NCI-H526 treated with DMSO at 0.1 percent for 48 hours (cell line): ENCODE measurements at regions not wholly inside any gene's neighbourhood (a gene's known extent, or its start where the extent isn't known, plus 50 kb on each side); places are given as distances from the start of the nearest gene placed in this dataset.
"Not testable (repeated sequence)": the region's sequence is repeated elsewhere in the genome, so short reads cannot be mapped to it uniquely, and the experiment has no call there.

Source experiments
- DNase-seq: peaks from one replicate; lab custom pipeline; 2025; lab: John Stamatoyannopoulos, UW

DNA sequence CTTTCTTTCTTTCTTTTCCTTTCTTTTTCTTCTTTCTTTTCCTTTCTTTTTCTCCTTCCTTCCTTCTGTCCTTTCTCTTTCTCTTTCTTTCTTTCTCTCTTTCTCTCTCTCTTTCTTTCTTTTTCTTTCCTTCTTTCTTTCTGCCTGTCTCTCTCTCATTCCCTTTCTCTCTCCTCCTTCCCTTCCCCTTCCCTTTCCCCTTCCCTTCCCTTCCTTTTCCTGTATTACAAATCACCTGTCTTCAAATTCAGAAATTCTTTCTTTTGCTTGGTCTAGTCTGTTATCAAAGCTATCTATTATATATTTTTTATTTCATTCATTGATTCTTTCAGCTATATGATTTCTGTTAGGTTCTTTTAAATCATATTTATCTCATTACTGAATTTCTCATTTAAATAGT is 315.2 kb upstream of the NOX3 start:
- DNase-seq = no peak

GRCh38 chr6:155770313-155770712 is 314.7 kb upstream of the NOX3 start:
- DNase-seq = no peak

GRCh38 chr6:155765275-155766194 is 309.9 kb upstream of the NOX3 start:
- no peak for DNase-seq

GRCh38 chr6:155762649-155763048 is 307.0 kb upstream of the NOX3 start:
- no peak for DNase-seq

GRCh38 chr6:155755452-155755851 is 299.8 kb upstream of the NOX3 start:
- DNase-seq = no peak

GRCh38 chr6:155748778-155749177 is 293.1 kb upstream of the NOX3 start:
- DNase-seq = not testable (repeated sequence)

- DNase-seq = no peak
These were observed 291.9 kb upstream of the NOX3 start for GRCh38 chr6:155747491-155747890.

GRCh38 chr6:155740781-155741399 is 285.3 kb upstream of the NOX3 start:
- no peak for DNase-seq

DNA sequence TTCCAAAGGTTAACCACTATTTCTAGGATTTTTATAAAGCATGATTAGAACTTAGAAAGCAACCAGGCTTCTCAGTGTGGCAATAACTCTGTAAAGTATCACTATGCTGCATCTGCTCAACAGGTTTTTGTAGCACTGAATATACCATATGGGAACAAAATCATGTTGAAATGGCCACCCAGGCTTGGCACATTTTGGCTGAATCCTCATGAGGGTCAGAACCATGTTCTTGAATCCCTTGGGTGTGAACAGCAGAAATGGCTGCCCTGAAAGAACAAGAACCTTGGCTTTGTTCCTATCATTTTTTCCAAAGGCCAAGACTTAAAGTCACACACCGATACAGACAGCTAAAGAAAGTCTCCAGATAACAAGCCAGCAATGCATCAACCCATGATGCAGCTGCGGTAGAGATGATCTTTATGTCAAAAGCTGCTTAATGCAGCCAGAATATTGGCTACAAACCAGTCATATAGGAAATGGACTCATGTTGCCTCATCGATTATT is 283.0 kb upstream of the NOX3 start:
- DNase-seq = no peak

DNA sequence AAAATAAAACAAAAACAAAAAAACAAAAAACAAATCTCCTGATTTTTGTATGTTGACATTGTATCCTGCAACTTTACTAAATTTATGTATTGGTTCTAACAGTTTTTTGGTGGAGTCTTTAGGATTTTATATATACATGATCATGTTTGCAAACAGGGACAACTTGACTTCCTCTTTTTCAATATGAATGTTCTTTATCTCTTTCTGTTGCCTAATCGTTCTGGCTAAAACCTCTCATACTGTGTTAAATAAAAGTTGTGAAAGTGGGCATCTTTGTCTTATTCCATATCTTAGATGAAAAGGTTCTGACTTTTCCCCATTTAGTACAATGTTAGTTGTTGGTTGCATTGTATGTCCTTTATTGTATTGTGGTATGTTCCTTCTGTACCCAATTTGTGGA is 261.7 kb upstream of the NOX3 start:
- DNase-seq = no peak

GRCh38 chr6:155710704-155711103 is 255.1 kb upstream of the NOX3 start:
- DNase-seq = no peak

- no peak for DNase-seq
These were observed 253.6 kb upstream of the NOX3 start for GRCh38 chr6:155709262-155709661.

DNA sequence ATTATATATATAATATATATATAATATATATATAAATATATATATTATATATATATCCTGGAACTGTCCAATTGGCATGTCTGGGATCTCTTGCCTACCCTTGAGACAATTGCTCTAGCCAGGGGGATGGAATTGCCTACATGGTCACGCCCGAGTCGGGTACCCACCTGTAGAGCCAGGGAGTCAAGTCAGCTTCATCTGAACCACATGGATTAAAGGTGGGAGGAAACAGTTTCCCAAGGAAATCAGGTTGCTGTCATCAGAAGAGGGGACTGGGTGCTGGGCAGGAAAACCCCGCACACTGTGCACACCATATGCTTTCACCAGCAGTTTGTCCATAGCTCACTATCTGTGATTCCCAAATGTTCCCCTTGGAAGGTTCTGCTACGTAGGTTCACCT is 252.5 kb upstream of the NOX3 start:
- DNase-seq = no peak

GRCh38 chr6:155706806-155707205 is 251.2 kb upstream of the NOX3 start:
- DNase-seq = no peak

- no peak for DNase-seq
These were observed 250.7 kb upstream of the NOX3 start for GRCh38 chr6:155706341-155706740.

GRCh38 chr6:155701342-155701741 is 245.7 kb upstream of the NOX3 start:
- no peak for DNase-seq

GRCh38 chr6:155695495-155695894 is 239.9 kb upstream of the NOX3 start:
- no peak for DNase-seq

GRCh38 chr6:155694419-155694790 is 238.8 kb upstream of the NOX3 start:
- DNase-seq = no peak

DNA sequence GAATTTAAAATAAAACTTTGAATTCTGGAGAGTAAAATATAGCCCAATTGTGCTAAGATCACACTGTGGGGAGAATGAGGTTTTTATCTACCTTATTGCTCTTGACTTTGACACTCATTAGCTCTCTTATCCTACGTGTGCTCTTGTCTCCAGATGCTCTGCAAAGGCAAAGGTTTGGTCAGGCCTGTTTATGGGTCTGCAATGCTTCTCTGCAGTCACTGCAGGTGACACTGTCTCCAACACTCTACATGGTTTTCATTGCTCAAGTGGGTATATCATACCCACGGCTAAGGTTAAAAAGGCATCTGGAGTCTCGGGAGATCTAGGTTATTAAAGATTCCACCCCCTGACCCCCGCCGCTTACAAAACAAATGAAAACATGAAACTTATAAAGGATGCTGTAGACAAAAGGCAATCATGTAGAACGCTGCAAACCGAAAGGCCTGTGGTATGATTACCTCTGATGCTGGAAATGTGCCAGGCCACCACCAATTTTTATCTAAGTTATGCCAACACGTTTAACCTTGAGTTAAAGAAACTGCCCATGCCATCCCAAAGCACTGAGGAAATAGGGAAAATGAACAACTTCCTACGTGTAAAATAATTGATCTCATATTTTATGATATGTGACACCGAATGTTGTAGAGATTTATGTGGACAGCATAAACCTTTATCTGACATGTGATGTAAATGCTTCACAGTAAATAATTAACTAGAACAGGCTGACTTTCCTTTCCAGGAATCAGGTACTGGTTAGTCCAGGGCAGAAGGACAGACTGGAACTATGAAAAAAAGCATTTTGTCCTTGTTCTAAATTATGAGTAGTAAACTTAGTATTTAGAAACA is 238.2 kb upstream of the NOX3 start:
- DNase-seq = peak; percentile 80

- DNase-seq = no peak
These were observed 235.2 kb upstream of the NOX3 start for GRCh38 chr6:155690820-155691219.

- no peak for DNase-seq
These were observed 232.0 kb upstream of the NOX3 start for GRCh38 chr6:155687645-155688044.

DNA sequence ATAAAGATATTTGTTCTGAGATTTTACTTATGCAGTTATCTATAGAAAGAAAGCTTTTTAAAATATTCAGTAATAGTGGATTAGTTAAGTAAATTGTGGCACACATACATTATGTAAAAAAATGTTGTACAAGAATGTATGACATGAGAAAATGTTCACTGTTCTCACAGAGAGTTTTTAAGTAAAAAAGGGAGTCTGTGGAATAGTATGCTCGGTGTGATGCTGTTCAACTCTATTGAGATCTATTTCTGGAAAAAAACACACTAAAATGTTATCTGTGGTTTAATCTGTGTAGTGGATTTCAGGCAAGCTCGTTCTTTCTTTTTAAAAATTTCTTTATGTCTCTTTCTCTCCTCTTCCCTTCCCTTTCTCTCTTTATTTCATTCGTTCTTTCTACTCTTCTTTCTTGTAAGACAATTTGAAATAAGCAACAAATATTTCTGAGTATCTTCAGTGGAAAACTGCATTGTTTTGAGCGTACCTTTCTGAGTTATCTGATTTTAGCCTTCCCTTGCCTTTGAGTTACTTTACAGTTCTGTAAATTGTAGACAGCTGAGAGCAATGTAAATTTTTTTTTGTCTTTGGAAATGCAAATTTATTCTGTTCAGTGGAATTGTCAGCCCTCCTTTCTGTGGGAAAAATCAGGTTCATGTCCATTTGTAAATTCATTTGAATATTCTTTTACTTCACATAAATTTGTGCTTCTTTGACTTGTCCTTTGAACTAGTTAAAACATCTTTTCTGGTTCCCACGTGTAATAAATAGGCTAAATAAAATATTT is 229.0 kb upstream of the NOX3 start:
- peak; percentile 14 for DNase-seq
